GM12878 (cell line): ENCODE measurements at regions not wholly inside any gene's neighbourhood (a gene's known extent, or its start where the extent isn't known, plus 50 kb on each side); places are given as distances from the start of the nearest gene placed in this dataset.

ENCODE experiments used
- ESRRA ChIP-seq: IDR thresholded peaks from 2 replicates; pipeline ENCODE4 v1.6.1; 2012; ENCODE audit warnings: mild to moderate bottlenecking, low read length, improper control_type of control experiment
- MYC ChIP-seq: IDR thresholded peaks from 2 replicates; pipeline ENCODE4 v1.6.1; 2011; ENCODE audit warnings: mild to moderate bottlenecking, low read length, moderate library complexity, inconsistent platforms; ENCODE audit not compliant: insufficient read depth, insufficient replicate concordance, insufficient read length, severe bottlenecking
- ZNF622 ChIP-seq: fragments of 450-650 bp; IDR thresholded peaks from 2 replicates; pipeline ENCODE4 v1.6.1; 2017; ENCODE audit warnings: mild to moderate bottlenecking, inconsistent platforms
- ZZZ3 ChIP-seq: IDR thresholded peaks from 2 replicates; pipeline ENCODE4 v1.6.1; 2011; ENCODE audit warnings: low read depth; ENCODE audit not compliant: control insufficient read depth, insufficient read length

- TF ChIP-seq MYC: no peak
- TF ChIP-seq ZZZ3: no peak
- no peak for TF ChIP-seq ZNF622
- no peak for TF ChIP-seq ESRRA
Observed at GRCh38 chr4:33661636-33662035, 2582.7 kb downstream of the ARAP2 start.
